ENCODE measurements at regions not wholly inside any gene's neighbourhood (a gene's known extent, or its start where the extent isn't known, plus 50 kb on each side); places are given as distances from the start of the nearest gene placed in this dataset.
A peak's percentile ranks its signal among the peaks of the same experiment; 100 is the strongest.

- no peaks in the 10 kb centered on the region for H3K79me2 ChIP-seq (ENCODE audit: insufficient read depth, low read depth, low read length)
- no peak overlapping the region for H3K4me2 ChIP-seq (ENCODE audit: low read length)
- H3K4me3 ChIP-seq (ENCODE audit: low read depth, low read length, poor library complexity, severe bottlenecking) = no peak overlapping the region
- no peaks in the 10 kb centered on the region for H4K20me1 ChIP-seq (ENCODE audit: insufficient read depth, low read length)
- H3K9me2 ChIP-seq (ENCODE audit: insufficient read depth, low read length) = no peaks in the 10 kb centered on the region
- no peak overlapping the region for H2AFZ ChIP-seq (ENCODE audit: low read length)
- H3K4me1 ChIP-seq (ENCODE audit: insufficient read depth, low read length, poor library complexity, severe bottlenecking) = no peaks in the 10 kb centered on the region
- intact Hi-C loops (cut with micrococcal nuclease; ENCODE audit: unreplicated experiment) = no loop called here
- ChIA-PET POLR2A (interaction anchor here (0.6 kb wide), 2 partner anchors 11 to 46 kb away, joined by 3 read pairs; no protein-coding TSS in a partner anchor), CTCF (ENCODE audit: unreplicated experiment) (no interaction called here)
- H3K36me3 ChIP-seq (ENCODE audit: insufficient read depth, low read length) = no peaks in the 10 kb centered on the region
- TF ChIP-seq EZH2phosphoT487 (IDR thresholded peaks at IDR 0.05; ENCODE audit: borderline replicate concordance, low read depth, low read length) (no peak), CTCF (conservative IDR thresholded peaks at IDR 0.05; ENCODE audit: low read length) (peak; percentile 40; the same call in 1 of the 2 replicates)
- H3K27ac ChIP-seq (ENCODE audit: low read depth, low read length, poor library complexity, severe bottlenecking) = no peak overlapping the region
- no peak for DNase-seq (ENCODE audit: low spot score)
- no peaks in the 10 kb centered on the region for H3K9me3 ChIP-seq (ENCODE audit: low read length)
- BruUV-seq (replicated peaks) = no TSS peak
Observed at GRCh38 chr3:66748175-66748876, 247.5 kb upstream of the LRIG1 start.

GRCh38 chr3:66751842-66752241 is 246.3 kb upstream of the KBTBD8 start:
- CTCF ChIA-PET (ENCODE audit: unreplicated experiment) = no interaction called here
- Histone ChIP-seq H3K4me1 (ENCODE audit: insufficient read depth, low read length, poor library complexity, severe bottlenecking) (no peaks in the 10 kb centered on the region), H3K4me2 (ENCODE audit: low read length) (no peak overlapping the region), H4K20me1 (ENCODE audit: insufficient read depth, low read length) (no peaks in the 10 kb centered on the region), H3K4me3 (ENCODE audit: low read depth, low read length, poor library complexity, severe bottlenecking) (no peak overlapping the region), H3K36me3 (ENCODE audit: insufficient read depth, low read length) (no peaks in the 10 kb centered on the region), H2AFZ (ENCODE audit: low read length) (no peak overlapping the region), H3K79me2 (ENCODE audit: insufficient read depth, low read depth, low read length) (no peaks in the 10 kb centered on the region), H3K27ac (ENCODE audit: low read depth, low read length, poor library complexity, severe bottlenecking) (no peak overlapping the region), H3K9me3 (ENCODE audit: low read length) (no peaks in the 10 kb centered on the region), H3K9me2 (ENCODE audit: insufficient read depth, low read length) (no peaks in the 10 kb centered on the region)
- POLR2A ChIA-PET = no interaction called here
- intact Hi-C loops (cut with micrococcal nuclease; ENCODE audit: unreplicated experiment) = no loop called here
- BruUV-seq (replicated peaks) = no TSS peak
- no peak for DNase-seq (ENCODE audit: low spot score)
- TF ChIP-seq EZH2phosphoT487 (IDR thresholded peaks at IDR 0.05; ENCODE audit: borderline replicate concordance, low read depth, low read length) (no peak), CTCF (conservative IDR thresholded peaks at IDR 0.05; ENCODE audit: low read length) (no peak)

- no TSS peak for BruUV-seq (replicated peaks)
- H3K79me2 ChIP-seq (ENCODE audit: insufficient read depth, low read depth, low read length) = no peaks in the 10 kb centered on the region
- H3K36me3 ChIP-seq (ENCODE audit: insufficient read depth, low read length) = no peaks in the 10 kb centered on the region
- H3K9me2 ChIP-seq (ENCODE audit: insufficient read depth, low read length) = no peaks in the 10 kb centered on the region
- H2AFZ ChIP-seq (ENCODE audit: low read length) = no peak overlapping the region
- ChIA-PET POLR2A (interaction anchor here (1.3 to 1.5 kb wide), 2 partner anchors 9 to 52 kb away, joined by 3 read pairs; no protein-coding TSS in a partner anchor), CTCF (ENCODE audit: unreplicated experiment) (no interaction called here)
- H3K9me3 ChIP-seq (ENCODE audit: low read length) = no peaks in the 10 kb centered on the region
- no peak for DNase-seq (ENCODE audit: low spot score)
- H3K27ac ChIP-seq (ENCODE audit: low read depth, low read length, poor library complexity, severe bottlenecking) = no peak overlapping the region
- intact Hi-C loops (cut with micrococcal nuclease; ENCODE audit: unreplicated experiment) = no loop called here
- H3K4me3 ChIP-seq (ENCODE audit: low read depth, low read length, poor library complexity, severe bottlenecking) = no peak overlapping the region
- TF ChIP-seq EZH2phosphoT487 (IDR thresholded peaks at IDR 0.05; ENCODE audit: borderline replicate concordance, low read depth, low read length) = no peak
- TF ChIP-seq CTCF (conservative IDR thresholded peaks at IDR 0.05; ENCODE audit: low read length) = no peak
- no peaks in the 10 kb centered on the region for H3K4me1 ChIP-seq (ENCODE audit: insufficient read depth, low read length, poor library complexity, severe bottlenecking)
- H3K4me2 ChIP-seq (ENCODE audit: low read length) = no peak overlapping the region
- H4K20me1 ChIP-seq (ENCODE audit: insufficient read depth, low read length) = no peaks in the 10 kb centered on the region
Observed at GRCh38 chr3:66753670-66754069, 244.4 kb upstream of the KBTBD8 start.
